WI38 (cell line): ENCODE measurements at regions not wholly inside any gene's neighbourhood (a gene's known extent, or its start where the extent isn't known, plus 50 kb on each side); places are given as distances from the start of the nearest gene placed in this dataset.

Source experiments
- H3K4me3 ChIP-seq: 2 replicates; pipeline ENCODE4 v1.5.1; 2011; ENCODE audit warnings: low read depth, mild to moderate bottlenecking, control low read depth, low read length
- CTCF ChIP-seq: IDR thresholded peaks from 2 replicates; pipeline ENCODE4 v1.5.1; 2012; ENCODE audit warnings: low read depth, mild to moderate bottlenecking, control low read depth, low read length

- no peak for TF ChIP-seq CTCF
- no peak overlapping the region for H3K4me3 ChIP-seq
These were observed 76.9 kb upstream of the ANK3 start for GRCh38 chr10:60466267-60467201.

GRCh38 chr10:60465801-60466200 is 76.1 kb upstream of the ANK3 start:
- TF ChIP-seq CTCF = no peak
- H3K4me3 ChIP-seq = no peak overlapping the region

GRCh38 chr10:60464659-60465058 is 75.0 kb upstream of the ANK3 start:
- no peak for TF ChIP-seq CTCF
- no peak overlapping the region for H3K4me3 ChIP-seq

- H3K4me3 ChIP-seq = no peak overlapping the region
- no peak for TF ChIP-seq CTCF
These were observed 74.1 kb upstream of the ANK3 start for GRCh38 chr10:60463746-60464145.

GRCh38 chr10:60461688-60462087 is 72.0 kb upstream of the ANK3 start:
- no peak for TF ChIP-seq CTCF
- no peak overlapping the region for H3K4me3 ChIP-seq

- TF ChIP-seq CTCF = no peak
- no peak overlapping the region for H3K4me3 ChIP-seq
These were observed 70.2 kb upstream of the ANK3 start for GRCh38 chr10:60459701-60460457.

- TF ChIP-seq CTCF = no peak
- no peak overlapping the region for H3K4me3 ChIP-seq
These were observed 66.4 kb upstream of the ANK3 start for GRCh38 chr10:60456053-60456452.
